ENCODE measurements at regions not wholly inside any gene's neighbourhood (a gene's known extent, or its start where the extent isn't known, plus 50 kb on each side); places are given as distances from the start of the nearest gene placed in this dataset.

GRCh38 chr2:236404346-236404745 lies 140.1 kb upstream of the ASB18 start:
- TF ChIP-seq, protein P1, sequence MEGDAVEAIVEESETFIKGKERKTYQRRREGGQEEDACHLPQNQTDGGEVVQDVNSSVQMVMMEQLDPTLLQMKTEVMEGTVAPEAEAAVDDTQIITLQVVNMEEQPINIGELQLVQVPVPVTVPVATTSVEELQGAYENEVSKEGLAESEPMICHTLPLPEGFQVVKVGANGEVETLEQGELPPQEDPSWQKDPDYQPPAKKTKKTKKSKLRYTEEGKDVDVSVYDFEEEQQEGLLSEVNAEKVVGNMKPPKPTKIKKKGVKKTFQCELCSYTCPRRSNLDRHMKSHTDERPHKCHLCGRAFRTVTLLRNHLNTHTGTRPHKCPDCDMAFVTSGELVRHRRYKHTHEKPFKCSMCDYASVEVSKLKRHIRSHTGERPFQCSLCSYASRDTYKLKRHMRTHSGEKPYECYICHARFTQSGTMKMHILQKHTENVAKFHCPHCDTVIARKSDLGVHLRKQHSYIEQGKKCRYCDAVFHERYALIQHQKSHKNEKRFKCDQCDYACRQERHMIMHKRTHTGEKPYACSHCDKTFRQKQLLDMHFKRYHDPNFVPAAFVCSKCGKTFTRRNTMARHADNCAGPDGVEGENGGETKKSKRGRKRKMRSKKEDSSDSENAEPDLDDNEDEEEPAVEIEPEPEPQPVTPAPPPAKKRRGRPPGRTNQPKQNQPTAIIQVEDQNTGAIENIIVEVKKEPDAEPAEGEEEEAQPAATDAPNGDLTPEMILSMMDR (IDR thresholded peaks at IDR 0.05 in 8 of 11, conservative IDR thresholded peaks at IDR 0.05 in 3 of 11) = no peak
- TF ChIP-seq POLR2AphosphoS5 (IDR thresholded peaks at IDR 0.05) = no peak
